HUES64 (cell line): ENCODE measurements at regions not wholly inside any gene's neighbourhood (a gene's known extent, or its start where the extent isn't known, plus 50 kb on each side); places are given as distances from the start of the nearest gene placed in this dataset.
A peak's percentile ranks its signal among the peaks of the same experiment; 100 is the strongest.

Experiments
- H3K27ac ChIP-seq: 2 replicates; pipeline ENCODE4 v1.7.0; 2013; ENCODE audit warnings: low read depth, low read length, inconsistent platforms
- H3K27me3 ChIP-seq: 2 replicates; pipeline ENCODE4 v1.6.1; 2013; ENCODE audit warnings: mild to moderate bottlenecking, low read length; ENCODE audit not compliant: insufficient read depth
- H3K36me3 ChIP-seq: 2 replicates; pipeline ENCODE4 v1.6.1; 2013; ENCODE audit warnings: mild to moderate bottlenecking, low read length; ENCODE audit not compliant: insufficient read depth
- H3K4me1 ChIP-seq: 2 replicates; pipeline ENCODE4 v1.6.1; 2013; ENCODE audit warnings: mild to moderate bottlenecking, low read length, moderate library complexity; ENCODE audit not compliant: insufficient read depth
- H3K4me3 ChIP-seq: 2 replicates; pipeline ENCODE4 v1.5.1; 2013; ENCODE audit warnings: mild to moderate bottlenecking, low read length, moderate library complexity
- H3K9ac ChIP-seq: 2 replicates; pipeline ENCODE4 v1.6.1; 2013; ENCODE audit warnings: mild to moderate bottlenecking, low read depth, low read length
- H3K9me3 ChIP-seq: 2 replicates; pipeline ENCODE4 v1.6.1; 2013; ENCODE audit warnings: low read depth, low read length; ENCODE audit not compliant: insufficient read depth
- WGBS: fragments of 150-250, 120-280 bp; methylation state at CpG from one replicate; pipeline ENCODE4 v1.1.7; 2013; ENCODE audit warnings: missing lambda C conversion rate; 5-methylcytosine and 5-hydroxymethylcytosine counted together

DNA sequence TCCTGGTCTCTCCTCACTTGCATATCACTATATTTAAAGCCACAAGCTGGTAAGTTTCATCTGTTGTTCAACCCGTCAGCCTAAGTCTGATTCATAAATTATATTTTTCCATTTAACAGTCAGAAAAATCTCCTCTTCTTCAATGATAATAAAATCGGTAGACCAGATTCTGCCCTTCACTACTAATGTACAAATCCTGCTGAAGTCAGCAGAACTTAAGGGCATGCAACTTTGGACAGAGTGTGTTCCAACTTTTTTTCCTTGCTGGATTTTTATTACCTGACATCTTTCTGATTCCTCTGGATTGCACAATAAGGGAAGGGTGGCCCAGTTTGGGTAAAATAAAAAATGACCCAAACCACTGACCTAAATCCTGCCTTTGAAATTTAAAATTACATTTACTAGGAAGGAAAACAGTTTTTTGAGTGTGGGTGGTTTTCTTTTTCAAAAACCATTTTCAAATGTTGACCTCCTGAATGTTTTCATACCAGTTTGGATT is 125.4 kb upstream of the DIO2 start:
- Histone ChIP-seq H3K27ac (no peak overlapping the region), H3K4me3 (no peak overlapping the region), H3K4me1 (no peaks in the 10 kb centered on the region), H3K36me3 (no peaks in the 10 kb centered on the region), H3K9me3 (no peaks in the 10 kb centered on the region), H3K9ac (no peak overlapping the region), H3K27me3 (no peaks in the 10 kb centered on the region)
- 93% methylated on average over 2 of the region's 2 CpGs for WGBS

DNA sequence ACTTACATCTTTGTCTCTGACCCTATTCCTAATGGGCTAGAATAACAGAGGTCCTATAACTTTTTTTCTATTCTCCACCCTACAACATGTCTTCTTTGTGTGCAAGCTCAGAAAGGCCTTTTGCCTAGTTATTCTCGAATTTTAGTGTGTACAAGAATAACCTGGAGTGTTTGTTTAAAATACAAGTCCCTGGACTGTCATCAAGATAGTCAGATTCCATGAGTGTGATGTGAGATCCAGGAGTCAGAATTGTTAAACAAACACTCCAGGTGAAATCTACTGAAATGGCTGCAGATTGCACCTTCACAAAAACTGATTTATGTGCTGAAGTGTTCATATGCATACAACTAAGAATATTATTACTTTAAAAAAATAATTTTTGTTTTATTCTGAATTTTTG is 114.4 kb upstream of the DIO2 start:
- Histone ChIP-seq H3K4me1 (no peaks in the 10 kb centered on the region), H3K4me3 (no peak overlapping the region), H3K27me3 (no peaks in the 10 kb centered on the region), H3K9ac (no peak overlapping the region), H3K9me3 (no peaks in the 10 kb centered on the region), H3K36me3 (no peaks in the 10 kb centered on the region), H3K27ac (no peak overlapping the region)
- 81% methylated on average over 1 of the region's 1 CpG for WGBS

DNA sequence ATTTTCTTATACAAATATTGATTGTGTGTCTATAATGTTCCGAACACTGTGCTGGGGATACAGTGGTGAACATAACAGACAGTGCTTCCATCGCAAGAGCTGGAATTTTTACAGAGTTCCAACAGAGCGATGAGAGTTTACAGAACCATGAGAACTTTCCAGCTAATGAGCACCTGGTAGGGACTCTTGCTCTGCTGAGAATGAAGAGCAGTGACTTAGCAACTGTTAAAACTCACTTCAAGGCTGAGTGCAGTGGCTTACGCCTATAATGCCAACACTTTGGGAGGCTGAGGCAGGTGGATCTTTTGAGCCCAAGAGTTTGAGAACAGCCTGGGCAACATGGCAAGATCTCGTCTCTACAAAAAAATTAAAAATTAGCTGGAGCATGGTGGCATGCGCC is 113.8 kb upstream of the DIO2 start:
- Histone ChIP-seq H3K36me3 (no peaks in the 10 kb centered on the region), H3K9ac (no peak overlapping the region), H3K9me3 (no peaks in the 10 kb centered on the region), H3K27ac (no peak overlapping the region), H3K4me3 (no peak overlapping the region), H3K4me1 (no peaks in the 10 kb centered on the region), H3K27me3 (no peaks in the 10 kb centered on the region)
- WGBS: 96% methylated on average over 6 of the region's 6 CpGs

DNA sequence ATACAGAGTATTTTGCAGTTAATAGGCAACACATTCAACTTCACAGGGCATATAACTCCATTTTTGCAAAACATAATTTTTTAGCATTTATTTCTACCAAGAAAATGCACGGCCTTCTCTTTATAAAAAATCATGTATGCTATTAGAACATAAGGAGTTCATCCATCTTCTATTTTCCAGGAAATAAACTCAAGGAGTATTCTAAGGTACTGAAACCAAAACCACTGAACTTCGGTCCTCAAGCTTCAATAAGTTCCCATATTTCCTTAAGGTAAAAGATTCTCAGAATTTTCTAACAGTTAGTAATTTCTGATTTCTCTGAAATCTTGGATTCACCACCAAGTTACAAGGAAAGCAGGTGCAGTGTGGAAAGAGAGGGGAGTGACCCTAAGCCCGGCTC is 113.3 kb upstream of the DIO2 start:
- 93% methylated on average over 1 of the region's 3 CpGs for WGBS
- Histone ChIP-seq H3K9me3 (no peaks in the 10 kb centered on the region), H3K9ac (no peak overlapping the region), H3K27ac (no peak overlapping the region), H3K4me1 (no peaks in the 10 kb centered on the region), H3K36me3 (no peaks in the 10 kb centered on the region), H3K4me3 (no peak overlapping the region), H3K27me3 (no peaks in the 10 kb centered on the region)

DNA sequence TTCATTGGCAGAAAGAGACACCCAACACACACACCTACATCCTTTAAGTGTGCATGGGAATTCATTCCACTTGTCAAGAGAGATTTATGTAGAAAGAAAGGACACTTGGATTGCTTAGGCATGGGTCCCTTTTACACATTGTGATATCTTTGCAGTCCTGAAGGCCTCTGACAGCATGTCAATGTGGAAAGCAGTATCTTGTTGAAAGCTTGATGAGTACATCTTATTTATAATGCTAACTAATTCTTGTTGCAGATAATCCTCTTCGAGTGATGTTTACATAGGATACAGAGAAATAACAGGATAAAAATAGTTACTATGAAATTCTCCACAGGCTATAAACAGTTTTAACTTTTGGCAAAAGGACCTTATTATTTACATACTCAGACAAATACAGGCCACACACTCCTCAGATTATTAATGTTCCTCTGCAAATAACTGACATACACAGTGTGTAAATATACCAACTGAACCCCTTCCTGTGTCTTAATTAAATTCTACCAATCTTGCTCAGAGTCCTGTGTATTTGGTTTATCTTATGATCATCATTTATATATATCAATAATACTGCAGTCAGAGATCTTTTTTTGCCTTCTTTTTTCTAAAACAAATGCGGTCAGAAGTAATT is 111.8 kb upstream of the DIO2 start:
- H3K27ac ChIP-seq: no peak overlapping the region
- no peaks in the 10 kb centered on the region for H3K27me3 ChIP-seq
- no peaks in the 10 kb centered on the region for H3K4me1 ChIP-seq
- H3K9ac ChIP-seq: no peak overlapping the region
- no peaks in the 10 kb centered on the region for H3K9me3 ChIP-seq
- 100% methylated on average over 1 of the region's 2 CpGs for WGBS
- no peaks in the 10 kb centered on the region for H3K36me3 ChIP-seq
- H3K4me3 ChIP-seq: no peak overlapping the region

DNA sequence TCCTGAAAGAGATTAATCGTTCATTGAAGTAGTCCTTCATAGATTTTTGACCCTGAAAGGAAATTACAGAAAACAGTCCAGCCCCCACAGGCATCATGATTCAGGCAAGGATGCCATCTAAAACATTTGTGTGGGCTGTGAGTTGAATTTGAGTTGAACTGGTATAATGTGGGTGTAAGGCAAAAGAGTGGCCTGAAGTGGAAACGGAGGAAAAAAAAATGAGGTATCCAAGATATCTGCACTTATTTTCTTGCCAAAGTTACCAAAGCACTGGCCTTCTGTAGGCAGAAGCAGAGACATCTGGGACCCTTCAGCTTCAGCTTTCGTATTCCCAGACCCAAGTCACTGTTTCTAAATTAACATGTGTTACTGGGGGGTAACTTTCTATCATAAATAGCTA is 105.1 kb upstream of the DIO2 start:
- Histone ChIP-seq H3K4me1 (peaks cover 12% of the 10 kb centered on the region; the same call in 1 of the 2 replicates), H3K27me3 (no peaks in the 10 kb centered on the region), H3K4me3 (no peak overlapping the region), H3K27ac (no peak overlapping the region), H3K9ac (no peak overlapping the region), H3K36me3 (no peaks in the 10 kb centered on the region), H3K9me3 (no peaks in the 10 kb centered on the region)
- WGBS: 94% methylated on average over 3 of the region's 3 CpGs

DNA sequence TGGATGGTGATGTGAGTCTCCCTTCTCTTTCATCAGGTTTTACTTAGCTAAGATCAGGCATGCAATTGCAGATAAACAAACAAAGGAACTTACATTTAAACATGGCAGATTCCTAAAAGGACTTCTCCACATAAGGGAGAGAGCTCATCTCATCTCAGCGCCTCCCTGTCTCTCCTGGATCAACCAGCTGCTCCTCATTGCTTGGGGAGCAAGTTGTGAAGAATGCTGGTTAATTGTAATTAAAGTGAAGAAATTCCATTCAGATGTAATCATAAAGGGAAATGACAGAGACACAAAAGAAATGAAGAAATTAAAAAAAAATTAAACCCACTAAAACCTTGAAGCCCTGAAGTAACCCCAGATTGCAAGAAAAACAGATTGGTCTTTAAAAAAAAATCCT is 104.4 kb upstream of the DIO2 start:
- H3K27ac ChIP-seq: 0 out of 2 replicates have a peak overlapping the region, but pooled peaks have one; percentile 5

DNA sequence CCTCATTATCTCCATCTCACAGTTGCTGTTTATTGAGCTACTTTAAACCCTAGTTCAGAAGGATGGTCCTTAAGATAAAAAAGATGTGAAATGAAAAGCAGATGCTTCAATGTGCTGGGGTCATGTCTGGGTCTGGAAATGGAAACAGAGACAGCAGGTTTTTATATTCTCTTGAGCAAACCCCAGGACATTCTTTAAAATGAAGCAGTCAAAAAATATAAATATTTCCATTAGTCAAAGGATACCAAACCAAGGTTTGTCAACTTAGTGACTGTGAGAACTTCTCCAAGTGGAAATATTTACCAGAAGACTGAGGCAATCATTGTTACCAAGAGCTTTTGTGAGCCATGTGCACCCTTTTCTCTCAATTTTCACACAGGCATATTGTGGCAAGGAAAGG is 102.5 kb upstream of the DIO2 start:
- no peaks in the 10 kb centered on the region for H3K9me3 ChIP-seq
- H3K27me3 ChIP-seq: no peaks in the 10 kb centered on the region
- peaks cover 12% of the 10 kb centered on the region; the same call in 1 of the 2 replicates for H3K4me1 ChIP-seq
- no peak overlapping the region for H3K27ac ChIP-seq
- H3K9ac ChIP-seq: no peak overlapping the region
- H3K4me3 ChIP-seq: no peak overlapping the region
- no peaks in the 10 kb centered on the region for H3K36me3 ChIP-seq

More for the DNA sequence above, 104.4 kb upstream of the DIO2 start:
- Histone ChIP-seq H3K27me3 (no peaks in the 10 kb centered on the region), H3K9ac (0 out of 2 replicates have a peak overlapping the region, but pooled peaks have one; percentile 34), H3K9me3 (no peaks in the 10 kb centered on the region), H3K4me1 (peaks cover 12% of the 10 kb centered on the region; the same call in 1 of the 2 replicates), H3K4me3 (no peak overlapping the region), H3K36me3 (no peaks in the 10 kb centered on the region)
- 100% methylated on average over 1 of the region's 1 CpG for WGBS

DNA sequence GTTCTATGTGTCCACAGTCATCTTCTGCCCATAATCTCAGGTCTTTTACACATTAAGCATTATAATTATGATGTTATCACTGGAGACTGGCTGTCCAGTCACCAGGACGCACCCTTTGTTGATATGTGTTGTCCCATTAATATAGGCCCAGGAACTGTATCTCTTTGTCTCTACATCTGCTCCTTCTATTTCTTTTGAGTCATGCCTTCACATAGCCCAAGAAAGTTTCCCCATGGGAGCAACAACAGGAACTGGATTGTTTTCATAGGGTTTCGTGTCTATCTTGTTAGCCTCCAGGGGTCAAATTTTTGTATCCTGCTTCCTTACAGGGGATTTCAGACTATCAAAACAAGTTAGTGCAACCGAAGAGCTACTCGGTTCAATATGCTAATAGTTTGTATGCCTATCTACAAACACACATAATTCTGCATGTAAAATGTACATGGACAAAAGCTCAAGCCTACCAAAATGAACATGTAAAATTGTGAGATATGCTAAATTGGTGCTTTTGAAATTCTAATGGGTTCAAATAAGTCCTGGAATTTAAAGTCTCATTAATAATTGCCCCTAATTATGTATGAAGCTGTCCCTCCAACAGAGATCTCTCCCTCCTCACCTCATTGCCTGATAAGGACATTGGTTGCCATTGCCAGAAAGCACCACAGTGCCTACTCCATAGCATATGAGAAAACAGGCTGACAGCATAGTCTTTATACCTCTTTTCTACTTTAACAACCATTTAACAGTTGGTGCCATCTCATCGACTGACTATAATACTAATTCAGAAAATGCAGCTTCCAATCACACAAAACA is 99.8 kb upstream of the DIO2 start:
- Histone ChIP-seq H3K9ac (no peak overlapping the region), H3K36me3 (no peaks in the 10 kb centered on the region), H3K9me3 (no peaks in the 10 kb centered on the region), H3K27ac (no peak overlapping the region), H3K4me1 (peaks cover 8% of the 10 kb centered on the region; the same call in 1 of the 2 replicates), H3K4me3 (no peak overlapping the region), H3K27me3 (no peaks in the 10 kb centered on the region)
- WGBS: 94% methylated on average over 5 of the region's 5 CpGs

DNA sequence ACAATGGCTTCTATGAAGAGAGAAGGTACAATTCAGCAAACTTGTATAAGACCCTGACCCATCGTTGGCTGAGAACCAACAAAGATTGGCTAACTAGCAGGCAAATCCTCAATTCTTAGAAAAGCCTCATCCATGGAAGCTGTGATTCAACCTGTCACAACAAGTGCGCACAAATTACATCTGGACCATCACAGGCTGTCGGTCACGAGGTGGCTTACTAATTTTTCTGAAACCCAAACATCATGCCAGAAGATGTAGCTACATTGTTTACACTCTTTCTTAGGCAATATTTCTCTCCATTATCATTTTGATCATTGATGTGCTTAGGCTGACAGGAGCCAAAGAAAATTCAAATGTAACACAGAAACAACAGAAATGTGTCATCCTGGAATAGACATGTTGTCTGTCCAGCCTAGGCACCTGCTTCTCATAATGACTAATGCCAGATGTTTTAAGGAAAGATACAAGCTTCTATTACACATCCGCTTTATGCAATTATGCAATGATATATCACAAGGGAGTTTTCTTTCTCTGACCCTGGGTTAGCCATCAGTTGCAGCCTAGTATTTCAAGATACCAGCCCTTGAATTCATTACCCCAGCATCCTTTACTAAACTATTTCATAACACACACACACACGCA is 92.9 kb upstream of the DIO2 start:
- no peak overlapping the region for H3K27ac ChIP-seq
- H3K4me1 ChIP-seq: no peaks in the 10 kb centered on the region
- H3K9ac ChIP-seq: no peak overlapping the region
- H3K4me3 ChIP-seq: no peak overlapping the region
- no peaks in the 10 kb centered on the region for H3K27me3 ChIP-seq
- 94% methylated on average over 6 of the region's 6 CpGs for WGBS
- no peaks in the 10 kb centered on the region for H3K9me3 ChIP-seq
- no peaks in the 10 kb centered on the region for H3K36me3 ChIP-seq

DNA sequence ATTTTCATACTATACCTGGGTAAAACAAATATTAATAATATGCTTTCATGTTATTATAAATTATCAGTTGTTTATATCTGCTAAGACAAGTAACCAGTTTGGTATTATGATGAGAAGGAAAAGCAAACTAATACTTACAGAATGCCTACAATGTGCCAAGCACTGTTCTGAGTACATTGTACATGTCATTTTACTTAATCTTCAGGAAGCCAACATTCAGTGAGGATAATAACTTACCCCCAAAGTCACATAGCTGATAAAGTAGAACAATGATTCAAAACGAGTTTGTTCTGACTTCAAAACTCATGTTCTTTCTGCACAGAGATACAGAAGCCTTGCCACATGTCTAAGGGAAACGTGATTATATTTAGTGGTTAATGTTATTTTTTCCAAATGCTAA is 89.0 kb upstream of the DIO2 start:
- no peak overlapping the region for H3K4me3 ChIP-seq
- WGBS: 80% methylated on average over 2 of the region's 2 CpGs
- H3K27ac ChIP-seq: no peak overlapping the region
- no peaks in the 10 kb centered on the region for H3K9me3 ChIP-seq
- no peak overlapping the region for H3K9ac ChIP-seq
- H3K27me3 ChIP-seq: no peaks in the 10 kb centered on the region
- no peaks in the 10 kb centered on the region for H3K4me1 ChIP-seq
- H3K36me3 ChIP-seq: no peaks in the 10 kb centered on the region
